ENCODE measurements at regions not wholly inside any gene's neighbourhood (a gene's known extent, or its start where the extent isn't known, plus 50 kb on each side); places are given as distances from the start of the nearest gene placed in this dataset.

GRCh38 chr2:128691526-128691925 lies 372.9 kb upstream of the HS6ST1 start:
- ATAC-seq (no peak), DNase-seq (no peak)
- no peak for TF ChIP-seq CTCF (IDR thresholded peaks at IDR 0.05)
- no peak overlapping the region for H3K4me3 ChIP-seq
- H3K9me3 ChIP-seq: no peaks in the 10 kb centered on the region
- no peak overlapping the region for H3K27ac ChIP-seq
- H3K4me1 ChIP-seq: peaks cover 0 to 4% of the 10 kb centered on the region in 2 donors
- H3K27me3 ChIP-seq: peaks cover 0 to 9% of the 10 kb centered on the region in 2 donors
- no peaks in the 10 kb centered on the region for H3K36me3 ChIP-seq
- intact Hi-C loops (cut with DNase I): no loop called here

GRCh38 chr2:128692895-128693742 lies 374.5 kb upstream of the HS6ST1 start:
- no peak for DNase-seq

GRCh38 chr2:128693743-128694029 lies 375.0 kb upstream of the HS6ST1 start:
- Histone ChIP-seq H3K4me3 (no peak overlapping the region), H3K36me3 (no peaks in the 10 kb centered on the region), H3K4me1 (no peaks in the 10 kb centered on the region), H3K27me3 (peaks cover 0 to 12% of the 10 kb centered on the region in 2 donors), H3K27ac (no peak overlapping the region), H3K9me3 (no peaks in the 10 kb centered on the region)
- peak in 1 of 4 donors; percentile 57 for DNase-seq
- no peak for TF ChIP-seq CTCF (IDR thresholded peaks at IDR 0.05)
- intact Hi-C loops (cut with DNase I): no loop called here
- no peak for ATAC-seq

More at GRCh38 chr2:128692895-128693742, 374.5 kb upstream of the HS6ST1 start:
- intact Hi-C loops (cut with DNase I): no loop called here
- Histone ChIP-seq H3K9me3 (no peaks in the 10 kb centered on the region), H3K4me3 (no peak overlapping the region), H3K36me3 (no peaks in the 10 kb centered on the region), H3K4me1 (no peaks in the 10 kb centered on the region), H3K27ac (no peak overlapping the region), H3K27me3 (peaks cover 0 to 12% of the 10 kb centered on the region in 2 donors)
- ATAC-seq: no peak
- TF ChIP-seq CTCF (IDR thresholded peaks at IDR 0.05): no peak

- TF ChIP-seq CTCF (IDR thresholded peaks at IDR 0.05): no peak
- intact Hi-C loops (cut with DNase I): no loop called here
- no peaks in the 10 kb centered on the region for H3K9me3 ChIP-seq
These were observed 377.1 kb upstream of the HS6ST1 start for GRCh38 chr2:128695646-128696220.

GRCh38 chr2:128696421-128696820 lies 377.8 kb upstream of the HS6ST1 start:
- DNase-seq: no peak
- ATAC-seq: no peak
- H3K36me3 ChIP-seq: no peaks in the 10 kb centered on the region
- H3K27ac ChIP-seq: no peak overlapping the region
- H3K9me3 ChIP-seq: no peaks in the 10 kb centered on the region
- intact Hi-C loops (cut with DNase I): no loop called here
- H3K27me3 ChIP-seq: peaks cover 0 to 12% of the 10 kb centered on the region in 2 donors
- H3K4me3 ChIP-seq: no peak overlapping the region
- TF ChIP-seq CTCF (IDR thresholded peaks at IDR 0.05): no peak
- no peaks in the 10 kb centered on the region for H3K4me1 ChIP-seq

More at GRCh38 chr2:128695646-128696220, 377.1 kb upstream of the HS6ST1 start:
- Histone ChIP-seq H3K4me3 (no peak overlapping the region), H3K4me1 (no peaks in the 10 kb centered on the region), H3K36me3 (no peaks in the 10 kb centered on the region), H3K27ac (no peak overlapping the region), H3K27me3 (peaks cover 0 to 12% of the 10 kb centered on the region in 2 donors)
- DNase-seq (no peak), ATAC-seq (no peak)
